ENCODE measurements at regions not wholly inside any gene's neighbourhood (a gene's known extent, or its start where the extent isn't known, plus 50 kb on each side); places are given as distances from the start of the nearest gene placed in this dataset.
A peak's percentile ranks its signal among the peaks of the same experiment; 100 is the strongest.

DNA sequence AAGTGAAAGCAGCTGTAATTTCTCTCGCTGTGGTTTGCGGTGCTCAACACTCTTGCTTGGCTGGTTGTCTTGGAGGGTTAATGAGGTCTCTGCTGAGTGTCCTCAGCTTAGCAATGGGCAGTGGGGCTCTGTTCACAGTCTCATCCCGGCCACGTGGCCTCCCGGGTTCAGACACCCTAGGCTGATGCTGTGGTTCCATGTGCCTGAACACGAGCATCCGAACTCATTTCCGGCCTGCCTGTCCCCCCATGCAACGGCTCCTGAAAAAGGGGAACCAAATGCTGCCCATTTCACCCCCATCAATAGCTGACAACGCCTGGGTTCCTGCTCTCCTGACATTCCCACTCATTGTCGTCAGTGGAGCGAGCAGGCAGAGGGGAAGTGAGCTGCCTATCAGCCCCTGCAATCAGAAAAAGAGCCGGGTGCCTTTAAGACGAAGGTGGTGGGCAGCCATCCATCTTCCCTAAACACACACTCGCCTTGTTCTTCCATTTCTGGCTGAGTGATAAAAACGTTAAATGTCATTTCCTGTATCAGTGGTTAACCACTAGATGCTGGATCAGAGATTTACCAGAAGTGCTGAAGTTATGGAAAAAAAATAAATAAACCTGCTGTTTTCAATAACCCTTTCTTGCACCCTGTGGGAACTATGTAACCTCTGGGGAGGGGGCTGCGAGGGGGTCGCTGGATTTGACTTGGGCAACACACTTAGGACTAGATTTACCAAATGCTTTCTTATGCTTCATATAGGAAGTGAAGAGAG is 60.3 kb upstream of the BCL2L14 start:
- peak; percentile 87 for DNase-seq (ENCODE audit: low spot score)
- intact Hi-C loops (cut with DNase I) = no loop called here

DNA sequence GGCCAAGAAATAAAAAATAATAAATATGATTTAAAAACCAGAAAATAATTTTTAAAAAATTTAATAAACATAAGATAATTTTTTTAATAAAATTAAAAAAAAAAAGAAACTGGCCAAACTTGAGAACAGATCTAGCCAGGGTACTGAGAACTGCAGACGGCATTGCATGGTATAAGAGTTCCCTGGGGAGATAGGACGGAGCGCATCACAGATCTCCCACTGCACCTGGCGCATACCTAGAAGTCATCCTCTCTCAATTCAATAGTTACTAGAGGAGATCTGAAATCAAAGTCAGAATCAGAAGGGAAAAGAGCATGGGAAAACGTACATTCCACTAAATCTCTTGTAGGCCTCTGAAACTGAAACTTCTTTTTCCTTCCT is 58.9 kb upstream of the BCL2L14 start:
- DNase-seq (ENCODE audit: low spot score) = no peak
- intact Hi-C loops (cut with DNase I) = no loop called here

DNA sequence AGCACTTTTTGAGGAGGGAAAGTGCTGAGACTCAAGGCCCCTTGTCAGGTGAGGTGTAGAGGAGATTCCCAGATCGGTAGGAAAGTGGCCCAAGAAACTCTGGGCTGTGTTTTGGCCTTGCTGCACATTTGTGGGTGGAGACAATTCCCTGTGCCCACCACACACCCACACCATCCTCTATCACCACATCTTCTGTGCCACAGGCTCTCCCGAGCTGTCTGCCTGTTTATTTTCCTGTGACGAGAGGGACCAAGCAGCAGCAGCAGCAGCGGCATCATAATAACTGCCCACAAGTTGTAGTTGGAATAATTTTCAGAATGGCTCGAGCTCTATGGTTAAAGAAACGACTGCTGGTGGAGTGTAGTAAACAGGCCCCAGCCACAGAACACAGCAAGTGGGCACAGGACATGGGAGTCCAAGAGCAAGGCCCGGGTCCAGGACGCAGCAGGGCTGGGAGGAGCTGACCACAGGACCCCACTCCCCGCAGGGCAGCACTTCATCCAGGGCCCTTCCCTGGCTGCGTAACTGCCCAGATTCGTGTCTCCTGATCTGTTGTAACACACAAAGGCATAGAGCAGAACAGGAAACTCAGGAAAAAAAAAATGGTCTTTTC is 55.6 kb upstream of the BCL2L14 start:
- intact Hi-C loops (cut with DNase I) = no loop called here

DNA sequence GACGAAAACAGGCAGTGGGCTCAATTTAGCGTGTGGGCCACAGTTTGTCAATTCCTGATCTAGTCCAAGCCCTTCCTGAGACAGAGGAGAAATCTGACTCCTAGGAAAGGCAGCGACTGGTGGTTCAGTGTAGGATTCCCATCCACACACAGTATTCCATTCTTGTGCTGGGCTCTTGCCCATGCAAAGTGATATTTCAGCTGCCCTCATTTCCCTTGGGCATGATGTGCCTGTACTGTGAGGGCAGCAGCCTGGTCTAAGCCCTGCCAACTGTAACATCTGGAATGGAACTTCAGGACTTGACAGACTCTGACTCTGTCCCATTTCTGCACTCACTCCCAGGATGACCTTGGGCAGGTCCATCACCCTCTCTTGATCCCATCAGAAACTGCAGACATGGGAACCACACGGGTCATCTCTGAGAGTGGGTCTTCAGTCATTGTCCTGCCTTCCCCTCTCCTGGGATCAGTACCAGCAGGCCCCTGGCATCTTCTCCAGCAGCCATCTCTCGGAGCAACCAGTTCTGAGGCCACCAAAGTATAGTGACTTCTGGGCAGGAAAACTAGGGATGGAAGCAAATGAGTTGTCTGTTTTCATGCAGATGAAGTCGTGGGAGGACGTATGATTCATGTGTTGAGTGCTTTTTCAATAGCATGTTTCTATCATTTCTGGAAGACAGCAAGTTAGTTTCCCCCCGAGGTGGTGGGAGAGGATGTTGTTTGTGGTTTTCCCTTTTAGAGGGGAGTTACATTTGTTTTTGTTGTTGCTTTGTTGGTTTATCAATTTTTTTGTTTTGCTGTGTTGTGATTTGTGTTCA is 54.2 kb upstream of the BCL2L14 start:
- no peak for DNase-seq (ENCODE audit: low spot score)
- intact Hi-C loops (cut with DNase I) = no loop called here

More for the DNA sequence above, 55.6 kb upstream of the BCL2L14 start:
- DNase-seq (ENCODE audit: low spot score) = no peak

DNA sequence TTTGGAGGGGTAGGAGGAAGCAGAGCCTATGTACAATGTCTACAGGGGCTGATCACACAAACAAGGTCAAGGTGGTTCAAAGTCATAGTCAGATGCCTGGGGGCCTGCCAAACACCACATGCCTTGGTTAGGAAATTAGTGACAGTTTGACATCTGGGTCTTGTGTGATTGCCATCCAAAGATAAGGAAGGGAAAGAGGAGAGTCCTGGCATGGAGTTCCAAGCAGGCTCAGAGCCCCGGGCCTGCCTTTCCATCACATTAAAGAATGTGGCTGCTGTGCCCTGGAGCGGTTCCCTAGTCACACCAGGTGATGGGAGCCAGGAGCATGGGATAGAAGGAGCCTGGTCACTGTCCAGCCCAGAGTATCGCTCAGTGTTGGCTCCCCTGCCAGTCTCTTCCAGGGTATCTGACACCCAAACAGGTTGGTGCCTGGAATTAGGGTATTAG is 53.6 kb upstream of the BCL2L14 start:
- intact Hi-C loops (cut with DNase I) = no loop called here
- DNase-seq (ENCODE audit: low spot score) = no peak

DNA sequence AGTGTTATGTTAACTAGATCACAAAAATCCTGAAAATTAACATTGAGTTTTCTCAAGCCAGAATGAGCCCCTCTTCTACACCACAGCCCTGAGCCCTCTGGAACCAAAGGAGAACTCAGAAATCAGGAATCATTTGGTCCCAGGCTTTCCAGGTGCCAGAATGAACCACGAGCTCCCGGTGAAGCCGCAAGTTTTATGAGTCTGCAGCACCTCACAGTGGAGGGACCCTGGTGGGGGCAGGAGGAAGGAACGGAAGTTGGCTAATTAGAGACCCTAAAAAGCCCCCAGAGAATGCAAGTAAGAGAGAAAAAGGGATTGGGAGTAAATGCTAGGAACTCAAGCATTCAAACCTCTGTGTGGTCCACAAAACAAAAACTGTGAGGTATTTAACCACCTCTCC is 52.9 kb upstream of the BCL2L14 start:
- no peak for DNase-seq (ENCODE audit: low spot score)
- intact Hi-C loops (cut with DNase I) = no loop called here

DNA sequence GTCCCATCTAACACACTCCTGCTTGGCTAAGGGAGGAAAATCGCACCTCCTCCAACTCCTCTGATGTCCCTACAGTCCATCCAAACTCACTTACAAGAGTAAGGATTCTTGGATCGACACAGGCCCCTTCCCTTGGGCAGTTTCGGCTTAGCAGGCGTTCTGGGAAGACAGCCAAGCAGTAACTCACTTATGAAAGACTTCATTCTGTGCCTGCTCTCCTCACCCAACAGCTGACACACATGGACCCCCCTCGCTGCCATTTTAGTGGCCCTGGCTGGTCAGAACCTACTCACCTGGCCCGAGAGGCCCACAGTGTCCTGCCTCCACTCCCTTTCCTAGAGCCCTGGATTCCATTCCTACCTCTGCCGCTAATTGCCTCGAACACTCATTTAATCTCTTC is 52.3 kb upstream of the BCL2L14 start:
- intact Hi-C loops (cut with DNase I) = no loop called here
- no peak for DNase-seq (ENCODE audit: low spot score)

DNA sequence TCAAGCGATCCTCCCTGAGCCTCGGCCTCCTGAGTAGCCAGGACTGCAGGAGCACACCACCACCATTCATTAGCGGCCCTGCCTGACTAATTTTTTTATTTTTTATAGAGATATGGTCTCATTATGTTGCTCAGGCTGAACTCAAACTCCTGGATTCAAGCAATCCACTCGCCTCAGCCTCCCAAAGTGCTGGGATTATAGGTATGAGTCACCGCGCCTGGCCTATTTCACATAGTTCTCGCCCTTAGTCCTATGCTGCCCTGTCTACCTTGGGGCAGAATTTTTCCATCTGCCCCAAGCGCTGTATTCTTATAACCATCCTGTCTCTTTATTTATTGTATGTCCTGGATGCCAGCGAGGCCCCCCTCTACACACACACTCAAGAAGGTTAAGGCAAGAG is 50.9 kb upstream of the BCL2L14 start:
- intact Hi-C loops (cut with DNase I) = loop anchor here (5.0 to 10.0 kb wide), 2 partner anchors 125 to 423 kb away; no protein-coding TSS in a partner anchor
- no peak for DNase-seq (ENCODE audit: low spot score)

DNA sequence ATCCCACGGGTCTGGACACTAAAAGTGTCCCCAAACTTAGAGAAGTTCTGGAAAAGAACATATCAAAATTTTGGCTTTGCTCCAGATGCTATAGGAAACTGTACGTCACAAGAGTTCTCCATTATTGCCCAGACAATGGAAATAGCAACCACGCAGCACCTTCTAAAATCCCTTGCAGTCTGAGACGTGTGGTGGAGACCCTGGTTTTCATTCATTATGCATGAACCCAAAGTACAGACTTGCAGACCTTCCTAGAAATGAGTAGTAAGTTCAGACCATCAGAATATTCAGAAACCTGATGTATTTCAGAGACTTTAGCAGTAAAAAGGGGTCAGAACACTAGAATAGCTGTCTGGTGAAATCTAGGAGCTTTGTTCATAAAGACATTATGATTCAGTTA is 50.0 kb upstream of the BCL2L14 start:
- no peak for DNase-seq (ENCODE audit: low spot score)
- intact Hi-C loops (cut with DNase I) = loop anchor here (5.0 to 10.0 kb wide), 2 partner anchors 126 to 423 kb away; no protein-coding TSS in a partner anchor

Measured in posterior vena cava (tissue), 2 donors.